Mesenchymal stem cell (in vitro differentiated cells and primary cell): ENCODE measurements at regions not wholly inside any gene's neighbourhood (a gene's known extent, or its start where the extent isn't known, plus 50 kb on each side); places are given as distances from the start of the nearest gene placed in this dataset.

Source experiments
- DNase-seq: peaks from one replicate; pipeline ENCODE4 v3.0.0-alpha.2; 2013
- H2AFZ ChIP-seq: one replicate; pipeline ENCODE4 v1.6.1; 2013; ENCODE audit warnings: low read depth, mild to moderate bottlenecking, control low read depth, inconsistent platforms, low read length, moderate library complexity
- H2AK5ac ChIP-seq: 2 replicates; pipeline ENCODE4 v1.6.1; 2013; ENCODE audit warnings: low read length, moderate library complexity, mild to moderate bottlenecking, inconsistent platforms; ENCODE audit not compliant: severe bottlenecking
- H2BK120ac ChIP-seq: one replicate; pipeline ENCODE4 v1.6.1; 2013; ENCODE audit warnings: low read depth, mild to moderate bottlenecking, inconsistent platforms, low read length, moderate library complexity
- H2BK12ac ChIP-seq, 2 experiments: one replicate each; pipeline ENCODE4 v1.6.1; 2013; ENCODE audit warnings: inconsistent platforms in 2 of 2, low read length in 2 of 2, mild to moderate bottlenecking in 2 of 2, moderate library complexity in 2 of 2, control low read depth in 1 of 2
- H2BK15ac ChIP-seq: one replicate; pipeline ENCODE4 v1.6.1; 2013; ENCODE audit warnings: mild to moderate bottlenecking, low read depth, inconsistent platforms; ENCODE audit not compliant: poor library complexity, severe bottlenecking
- H2BK5ac ChIP-seq: 2 replicates; pipeline ENCODE4 v1.6.1; 2013; ENCODE audit warnings: low read depth, mild to moderate bottlenecking, low read length, control low read depth, inconsistent platforms; ENCODE audit not compliant: poor library complexity, severe bottlenecking
- H3K14ac ChIP-seq, 2 experiments: one replicate each; pipeline ENCODE4 v1.6.1; 2013; ENCODE audit warnings: inconsistent platforms in 2 of 2, low read length in 2 of 2, control low read depth in 1 of 2, mild to moderate bottlenecking in 1 of 2, moderate library complexity in 1 of 2
- H3K18ac ChIP-seq, 2 experiments: one replicate each; pipeline ENCODE4 v1.6.1; 2013; ENCODE audit warnings: inconsistent platforms in 2 of 2, low read length in 2 of 2, control low read depth in 1 of 2, low read depth in 1 of 2, mild to moderate bottlenecking in 1 of 2
- H3K23ac ChIP-seq, 2 experiments: one replicate each; pipeline ENCODE4 v1.6.1; 2013; ENCODE audit warnings: inconsistent platforms in 2 of 2, low read length in 2 of 2, mild to moderate bottlenecking in 2 of 2, moderate library complexity in 2 of 2, control low read depth in 1 of 2
- H3K27ac ChIP-seq: 2 replicates; pipeline ENCODE4 v1.5.1; 2013; ENCODE audit warnings: mild to moderate bottlenecking, moderate library complexity, low read length, control low read depth, inconsistent platforms; ENCODE audit not compliant: poor library complexity, severe bottlenecking
- H3K27me3 ChIP-seq, 2 experiments: 2 replicates each; pipeline versions ENCODE4 v1.6.1 to v1.7.0; 2013; ENCODE audit warnings: low read length in 2 of 2, mild to moderate bottlenecking in 2 of 2, moderate library complexity in 2 of 2, control low read depth in 1 of 2, inconsistent platforms in 1 of 2; ENCODE audit not compliant: control insufficient read depth in 1 of 2, insufficient read depth in 1 of 2
- H3K36me3 ChIP-seq, 2 experiments: 2 replicates each; pipeline versions ENCODE4 v1.6.1 to v1.7.0; 2013; ENCODE audit warnings: low read length in 2 of 2, control low read depth in 1 of 2, inconsistent platforms in 1 of 2, low read depth in 1 of 2, mild to moderate bottlenecking in 1 of 2; ENCODE audit not compliant: insufficient read depth in 2 of 2, control insufficient read depth in 1 of 2
- H3K4ac ChIP-seq, 2 experiments: one replicate each; pipeline ENCODE4 v1.6.1; 2013; ENCODE audit warnings: inconsistent platforms in 2 of 2, low read length in 2 of 2, mild to moderate bottlenecking in 2 of 2, moderate library complexity in 2 of 2, control low read depth in 1 of 2, low read depth in 1 of 2
- H3K4me1 ChIP-seq: 2 replicates; pipeline ENCODE4 v1.6.1; 2013; ENCODE audit warnings: low read depth, low read length, control low read depth; ENCODE audit not compliant: control insufficient read depth, insufficient read depth
- H3K4me2 ChIP-seq: 2 replicates; pipeline ENCODE4 v1.6.1; 2013; ENCODE audit warnings: low read length, mild to moderate bottlenecking, inconsistent platforms; ENCODE audit not compliant: poor library complexity, severe bottlenecking
- H3K4me3 ChIP-seq, 2 experiments: 2 replicates each; pipeline versions ENCODE4 v1.5.1 to v1.7.0; 2013; ENCODE audit warnings: low read length in 2 of 2, mild to moderate bottlenecking in 2 of 2, control low read depth in 1 of 2, low read depth in 1 of 2; ENCODE audit not compliant: insufficient read depth in 1 of 2
- H3K79me1 ChIP-seq: replicated peaks from 2 replicates; pipeline ENCODE4 v1.6.1; 2013; ENCODE audit warnings: mild to moderate bottlenecking, control low read depth, low read length, inconsistent platforms; ENCODE audit not compliant: poor library complexity, severe bottlenecking
- H3K9ac ChIP-seq: 2 replicates; pipeline ENCODE4 v1.7.0; 2013; ENCODE audit warnings: mild to moderate bottlenecking, low read length, moderate library complexity
- H3K9me3 ChIP-seq: 2 replicates; pipeline ENCODE4 v1.7.0; 2013; ENCODE audit warnings: mild to moderate bottlenecking, low read length; ENCODE audit not compliant: control insufficient read depth
- H4K8ac ChIP-seq: one replicate; pipeline ENCODE4 v1.6.1; 2013; ENCODE audit warnings: inconsistent platforms, mild to moderate bottlenecking, low read length, moderate library complexity
- H4K91ac ChIP-seq: one replicate; pipeline ENCODE4 v1.6.1; 2013; ENCODE audit warnings: mild to moderate bottlenecking, low read length, inconsistent platforms
- WGBS: methylation state at CpG from one replicate; pipeline ENCODE4 v1.1.7; 2013; ENCODE audit warnings: mixed read lengths; 5-methylcytosine and 5-hydroxymethylcytosine counted together

GRCh38 chr6:115782612-115783011, 278.1 kb downstream of the FRK start:
- no peak overlapping the region for H3K14ac ChIP-seq
- no peaks in the 10 kb centered on the region for H3K36me3 ChIP-seq
- H2BK5ac ChIP-seq = no peak overlapping the region
- no peak overlapping the region for H3K27ac ChIP-seq
- no peak overlapping the region for H4K91ac ChIP-seq
- H2BK12ac ChIP-seq = no peak overlapping the region
- H2BK120ac ChIP-seq = no peak overlapping the region
- no peaks in the 10 kb centered on the region for H3K4me1 ChIP-seq
- DNase-seq = no peak
- H3K23ac ChIP-seq = no peak overlapping the region
- H3K18ac ChIP-seq = no peak overlapping the region
- no peaks in the 10 kb centered on the region for H3K79me1 ChIP-seq
- no peak overlapping the region for H3K4me3 ChIP-seq
- no peak overlapping the region for H4K8ac ChIP-seq
- H3K9me3 ChIP-seq = no peaks in the 10 kb centered on the region
- no peak overlapping the region for H2BK15ac ChIP-seq
- no peak overlapping the region for H3K9ac ChIP-seq
- no peak overlapping the region for H2AFZ ChIP-seq
- no peak overlapping the region for H3K4me2 ChIP-seq
- H3K4ac ChIP-seq = no peak overlapping the region
- H3K27me3 ChIP-seq = no peaks in the 10 kb centered on the region
- no peak overlapping the region for H2AK5ac ChIP-seq
- 92% methylated on average over 3 of the region's 3 CpGs for WGBS

- Histone ChIP-seq H3K27me3 (no peaks in the 10 kb centered on the region), H2BK12ac (no peak overlapping the region), H3K14ac (no peak overlapping the region), H3K4ac (no peak overlapping the region), H3K4me1 (no peaks in the 10 kb centered on the region), H4K91ac (no peak overlapping the region), H2AFZ (no peak overlapping the region), H2BK120ac (no peak overlapping the region), H3K18ac (no peak overlapping the region), H2BK15ac (no peak overlapping the region), H3K4me3 (no peak overlapping the region), H4K8ac (no peak overlapping the region), H2AK5ac (no peak overlapping the region), H3K9me3 (no peaks in the 10 kb centered on the region), H3K36me3 (no peaks in the 10 kb centered on the region), H3K23ac (no peak overlapping the region), H3K79me1 (no peaks in the 10 kb centered on the region), H3K9ac (no peak overlapping the region), H3K4me2 (no peak overlapping the region), H2BK5ac (no peak overlapping the region), H3K27ac (no peak overlapping the region)
- DNase-seq = no peak
- no CpG with 5 or more reads among the region's 3 CpGs for WGBS
These were observed 286.9 kb downstream of the FRK start for GRCh38 chr6:115773741-115774140.

- Histone ChIP-seq H3K14ac (no peak overlapping the region), H3K4me2 (no peak overlapping the region), H2BK120ac (no peak overlapping the region), H3K9ac (no peak overlapping the region), H3K9me3 (no peaks in the 10 kb centered on the region), H2BK5ac (no peak overlapping the region), H3K18ac (no peak overlapping the region), H3K27me3 (no peaks in the 10 kb centered on the region), H3K23ac (no peak overlapping the region), H3K27ac (no peak overlapping the region), H4K91ac (no peak overlapping the region), H2AFZ (no peak overlapping the region), H3K79me1 (no peaks in the 10 kb centered on the region), H3K4me3 (no peak overlapping the region), H3K4me1 (no peaks in the 10 kb centered on the region), H4K8ac (no peak overlapping the region), H3K4ac (no peak overlapping the region), H2BK12ac (no peak overlapping the region), H2AK5ac (no peak overlapping the region), H3K36me3 (no peaks in the 10 kb centered on the region), H2BK15ac (no peak overlapping the region)
- WGBS = 82% methylated on average over 7 of the region's 7 CpGs
- no peak for DNase-seq
These were observed 289.8 kb downstream of the FRK start for GRCh38 chr6:115770851-115771250.

GRCh38 chr6:115768500-115768899, 292.2 kb downstream of the FRK start:
- H2BK12ac ChIP-seq = no peak overlapping the region
- H4K91ac ChIP-seq = no peak overlapping the region
- no peak overlapping the region for H3K23ac ChIP-seq
- H3K79me1 ChIP-seq = no peaks in the 10 kb centered on the region
- no peak overlapping the region for H3K4ac ChIP-seq
- no peak overlapping the region for H3K18ac ChIP-seq
- H2AK5ac ChIP-seq = no peak overlapping the region
- no peak for DNase-seq
- H3K9me3 ChIP-seq = peaks cover 2% of the 10 kb centered on the region
- no peak overlapping the region for H3K4me2 ChIP-seq
- no peaks in the 10 kb centered on the region for H3K4me1 ChIP-seq
- no peak overlapping the region for H3K27ac ChIP-seq
- H3K27me3 ChIP-seq = no peaks in the 10 kb centered on the region
- H3K14ac ChIP-seq = no peak overlapping the region
- H2BK120ac ChIP-seq = no peak overlapping the region
- no peak overlapping the region for H2BK5ac ChIP-seq
- H3K36me3 ChIP-seq = no peaks in the 10 kb centered on the region
- no peak overlapping the region for H3K4me3 ChIP-seq
- H2BK15ac ChIP-seq = no peak overlapping the region
- H2AFZ ChIP-seq = no peak overlapping the region
- H3K9ac ChIP-seq = no peak overlapping the region
- H4K8ac ChIP-seq = no peak overlapping the region
